Esophagus squamous epithelium (tissue), 4 donors: ENCODE measurements at regions not wholly inside any gene's neighbourhood (a gene's known extent, or its start where the extent isn't known, plus 50 kb on each side); places are given as distances from the start of the nearest gene placed in this dataset.

Experiments used
- POLR2A ChIP-seq, 4 donors: fragments of 450-650 bp; IDR thresholded peaks; one replicate each; pipeline ENCODE4 v1.6.1; 2017; ENCODE audit warnings: antibody characterized with exemption in 4 of 4, mild to moderate bottlenecking in 4 of 4, moderate library complexity in 3 of 4
- TF ChIP-seq, protein P1 (sequence below), 6 experiments: fragments of 450-650 bp in 4 of 6; fragments of 200-600 bp in 2 of 6; sonication (generic) in 2 of 6; IDR thresholded peaks; one replicate each; pipeline ENCODE4 v1.5.1; 2016 to 2019; ENCODE audit warnings: antibody characterized with exemption in 6 of 6, mild to moderate bottlenecking in 4 of 6, moderate library complexity in 4 of 6

DNA sequence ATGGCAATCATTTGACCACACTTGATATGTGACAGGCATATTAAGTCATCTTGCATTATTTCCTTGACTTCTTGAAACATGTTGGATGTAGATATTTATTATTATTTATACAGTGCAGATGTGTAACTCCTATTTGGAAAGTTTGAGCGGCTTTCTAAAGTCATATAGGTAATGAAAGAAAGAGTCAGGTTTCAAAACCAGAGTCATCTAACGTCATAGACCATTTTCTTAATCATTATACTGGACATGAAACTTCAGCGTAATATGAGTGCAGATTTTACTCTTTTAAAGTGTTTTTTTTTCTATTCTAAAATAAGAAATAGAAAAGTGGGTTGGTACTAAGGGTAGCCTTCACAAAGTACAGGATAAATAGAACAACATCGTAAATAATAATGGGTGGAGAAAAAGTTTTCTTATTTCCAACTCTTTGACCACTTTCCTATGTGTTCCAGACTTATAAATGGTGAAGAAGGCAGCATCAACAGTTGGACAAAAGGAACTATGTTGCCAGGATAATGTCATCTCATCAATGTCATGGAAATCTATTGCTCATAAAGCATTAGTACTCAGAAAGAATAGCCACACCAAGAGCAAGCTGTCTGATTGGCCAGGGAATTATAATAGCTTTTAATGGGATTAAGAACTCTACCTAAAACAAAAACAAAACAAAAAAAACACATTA lies 108.0 kb upstream of the PCDH18 start:
- TF ChIP-seq, protein P1, sequence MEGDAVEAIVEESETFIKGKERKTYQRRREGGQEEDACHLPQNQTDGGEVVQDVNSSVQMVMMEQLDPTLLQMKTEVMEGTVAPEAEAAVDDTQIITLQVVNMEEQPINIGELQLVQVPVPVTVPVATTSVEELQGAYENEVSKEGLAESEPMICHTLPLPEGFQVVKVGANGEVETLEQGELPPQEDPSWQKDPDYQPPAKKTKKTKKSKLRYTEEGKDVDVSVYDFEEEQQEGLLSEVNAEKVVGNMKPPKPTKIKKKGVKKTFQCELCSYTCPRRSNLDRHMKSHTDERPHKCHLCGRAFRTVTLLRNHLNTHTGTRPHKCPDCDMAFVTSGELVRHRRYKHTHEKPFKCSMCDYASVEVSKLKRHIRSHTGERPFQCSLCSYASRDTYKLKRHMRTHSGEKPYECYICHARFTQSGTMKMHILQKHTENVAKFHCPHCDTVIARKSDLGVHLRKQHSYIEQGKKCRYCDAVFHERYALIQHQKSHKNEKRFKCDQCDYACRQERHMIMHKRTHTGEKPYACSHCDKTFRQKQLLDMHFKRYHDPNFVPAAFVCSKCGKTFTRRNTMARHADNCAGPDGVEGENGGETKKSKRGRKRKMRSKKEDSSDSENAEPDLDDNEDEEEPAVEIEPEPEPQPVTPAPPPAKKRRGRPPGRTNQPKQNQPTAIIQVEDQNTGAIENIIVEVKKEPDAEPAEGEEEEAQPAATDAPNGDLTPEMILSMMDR (IDR thresholded peaks at IDR 0.05): no peak
- TF ChIP-seq POLR2A (IDR thresholded peaks at IDR 0.05): no peak
